SU-DHL-6 (cell line): ENCODE measurements at regions not wholly inside any gene's neighbourhood (a gene's known extent, or its start where the extent isn't known, plus 50 kb on each side); places are given as distances from the start of the nearest gene placed in this dataset.

Source experiments
- EZH2phosphoT487 ChIP-seq: fragments of 200-600 bp; sonication (generic), shearing (Covaris generic); conservative IDR thresholded peaks from 2 replicates; pipeline ENCODE4 v1.6.1; 2018; ENCODE audit warnings: mild to moderate bottlenecking, antibody characterized with exemption, low read length, moderate library complexity, mixed read lengths
- TF ChIP-seq, protein P1 (sequence below): fragments of 200-600 bp; sonication (generic); IDR thresholded peaks from one replicate; pipeline ENCODE4 v1.5.1; 2017; ENCODE audit warnings: antibody characterized with exemption, mild to moderate bottlenecking, low read length, moderate library complexity; ENCODE audit not compliant: insufficient read depth, poor library complexity, severe bottlenecking

GRCh38 chr5:159799701-159800100 lies 116.6 kb upstream of the ADRA1B start:
- TF ChIP-seq, protein P1, sequence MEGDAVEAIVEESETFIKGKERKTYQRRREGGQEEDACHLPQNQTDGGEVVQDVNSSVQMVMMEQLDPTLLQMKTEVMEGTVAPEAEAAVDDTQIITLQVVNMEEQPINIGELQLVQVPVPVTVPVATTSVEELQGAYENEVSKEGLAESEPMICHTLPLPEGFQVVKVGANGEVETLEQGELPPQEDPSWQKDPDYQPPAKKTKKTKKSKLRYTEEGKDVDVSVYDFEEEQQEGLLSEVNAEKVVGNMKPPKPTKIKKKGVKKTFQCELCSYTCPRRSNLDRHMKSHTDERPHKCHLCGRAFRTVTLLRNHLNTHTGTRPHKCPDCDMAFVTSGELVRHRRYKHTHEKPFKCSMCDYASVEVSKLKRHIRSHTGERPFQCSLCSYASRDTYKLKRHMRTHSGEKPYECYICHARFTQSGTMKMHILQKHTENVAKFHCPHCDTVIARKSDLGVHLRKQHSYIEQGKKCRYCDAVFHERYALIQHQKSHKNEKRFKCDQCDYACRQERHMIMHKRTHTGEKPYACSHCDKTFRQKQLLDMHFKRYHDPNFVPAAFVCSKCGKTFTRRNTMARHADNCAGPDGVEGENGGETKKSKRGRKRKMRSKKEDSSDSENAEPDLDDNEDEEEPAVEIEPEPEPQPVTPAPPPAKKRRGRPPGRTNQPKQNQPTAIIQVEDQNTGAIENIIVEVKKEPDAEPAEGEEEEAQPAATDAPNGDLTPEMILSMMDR = no peak
- no peak for TF ChIP-seq EZH2phosphoT487
